Osteocyte (in vitro differentiated cells): ENCODE measurements at regions not wholly inside any gene's neighbourhood (a gene's known extent, or its start where the extent isn't known, plus 50 kb on each side); places are given as distances from the start of the nearest gene placed in this dataset.

Experiments
- DNase-seq: peaks from one replicate; pipeline ENCODE4 v3.0.0; 2021; ENCODE audit warnings: mixed read lengths; ENCODE audit not compliant: unreplicated experiment; ENCODE audit errors: extremely low spot score
- H3K27ac Mint-ChIP-seq: one replicate; pipeline ENCODE4 v1.8.0; 2021; ENCODE audit warnings: mild to moderate bottlenecking, mixed read lengths; ENCODE audit not compliant: unreplicated experiment
- H3K27me3 Mint-ChIP-seq: one replicate; pipeline ENCODE4 v1.8.0; 2021; ENCODE audit warnings: mixed read lengths; ENCODE audit not compliant: unreplicated experiment
- H3K36me3 Mint-ChIP-seq: one replicate; pipeline ENCODE4 v1.8.0; 2021; ENCODE audit warnings: mixed read lengths; ENCODE audit not compliant: unreplicated experiment
- H3K4me1 Mint-ChIP-seq: one replicate; pipeline ENCODE4 v1.8.0; 2021; ENCODE audit warnings: mixed read lengths; ENCODE audit not compliant: unreplicated experiment
- H3K4me3 Mint-ChIP-seq: one replicate; pipeline ENCODE4 v1.8.0; 2021; ENCODE audit warnings: mild to moderate bottlenecking, moderate library complexity, mixed read lengths; ENCODE audit not compliant: unreplicated experiment
- H3K9me3 Mint-ChIP-seq: one replicate; pipeline ENCODE4 v1.8.0; 2021; ENCODE audit warnings: mixed read lengths; ENCODE audit not compliant: unreplicated experiment
- TF ChIP-seq, protein P1 (sequence below): fragments of 200-600 bp; sonication (generic); IDR thresholded peaks from 2 replicates; pipeline ENCODE4 v1.5.0; 2021; ENCODE audit warnings: antibody characterized with exemption, mild to moderate bottlenecking, moderate library complexity

DNA sequence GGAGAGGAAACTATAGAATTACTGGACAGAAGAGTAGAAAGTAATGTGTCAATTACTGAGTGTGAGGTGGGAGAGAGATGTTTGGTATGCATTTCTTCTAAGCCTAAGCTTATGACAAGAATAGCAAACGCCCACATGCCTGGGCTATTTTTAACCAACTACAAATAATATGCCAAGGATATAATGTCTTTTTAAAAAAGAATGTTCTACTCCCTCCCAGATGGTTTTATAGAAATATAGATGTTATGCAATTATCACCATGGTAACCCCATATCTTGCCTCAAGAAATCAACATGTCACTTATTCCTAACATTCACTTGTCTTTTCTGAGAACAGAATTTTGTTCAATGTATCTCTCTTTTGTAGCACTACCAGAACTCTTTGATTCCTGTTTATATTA, 996.7 kb upstream of the CHORDC1 start:
- DNase-seq: no peak
- Mint-ChIP-seq H3K27me3 (no peaks in the 10 kb centered on the region), H3K4me1 (peaks cover 16% of the 10 kb centered on the region), H3K27ac (peak overlapping the region; percentile 88), H3K36me3 (no peaks in the 10 kb centered on the region), H3K9me3 (no peaks in the 10 kb centered on the region), H3K4me3 (no peak overlapping the region)
- TF ChIP-seq, protein P1, sequence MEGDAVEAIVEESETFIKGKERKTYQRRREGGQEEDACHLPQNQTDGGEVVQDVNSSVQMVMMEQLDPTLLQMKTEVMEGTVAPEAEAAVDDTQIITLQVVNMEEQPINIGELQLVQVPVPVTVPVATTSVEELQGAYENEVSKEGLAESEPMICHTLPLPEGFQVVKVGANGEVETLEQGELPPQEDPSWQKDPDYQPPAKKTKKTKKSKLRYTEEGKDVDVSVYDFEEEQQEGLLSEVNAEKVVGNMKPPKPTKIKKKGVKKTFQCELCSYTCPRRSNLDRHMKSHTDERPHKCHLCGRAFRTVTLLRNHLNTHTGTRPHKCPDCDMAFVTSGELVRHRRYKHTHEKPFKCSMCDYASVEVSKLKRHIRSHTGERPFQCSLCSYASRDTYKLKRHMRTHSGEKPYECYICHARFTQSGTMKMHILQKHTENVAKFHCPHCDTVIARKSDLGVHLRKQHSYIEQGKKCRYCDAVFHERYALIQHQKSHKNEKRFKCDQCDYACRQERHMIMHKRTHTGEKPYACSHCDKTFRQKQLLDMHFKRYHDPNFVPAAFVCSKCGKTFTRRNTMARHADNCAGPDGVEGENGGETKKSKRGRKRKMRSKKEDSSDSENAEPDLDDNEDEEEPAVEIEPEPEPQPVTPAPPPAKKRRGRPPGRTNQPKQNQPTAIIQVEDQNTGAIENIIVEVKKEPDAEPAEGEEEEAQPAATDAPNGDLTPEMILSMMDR: no peak

DNA sequence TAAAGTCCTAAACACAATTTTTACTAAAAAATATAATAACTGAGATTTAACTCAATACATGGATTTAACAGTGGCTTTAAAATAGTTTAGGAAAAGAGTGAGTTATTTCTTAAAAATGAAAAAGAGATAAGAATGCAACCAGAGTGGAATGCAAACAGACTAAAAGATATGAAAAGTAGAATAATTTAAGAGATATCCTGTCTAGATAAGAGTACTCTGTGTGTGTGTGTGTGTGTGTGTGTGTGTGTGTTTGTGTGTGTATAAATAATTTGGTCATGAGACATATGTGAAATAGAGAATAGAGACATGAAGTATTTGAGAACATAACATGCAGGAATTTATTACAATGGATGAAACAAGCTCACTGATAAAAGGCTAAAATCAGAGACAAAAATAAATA, 986.9 kb upstream of the CHORDC1 start:
- Mint-ChIP-seq H3K4me3 (no peak overlapping the region), H3K27me3 (no peaks in the 10 kb centered on the region), H3K4me1 (peaks cover 27% of the 10 kb centered on the region), H3K36me3 (no peaks in the 10 kb centered on the region), H3K9me3 (peaks cover 3% of the 10 kb centered on the region), H3K27ac (no peak overlapping the region)
- DNase-seq: no peak
- TF ChIP-seq, protein P1: no peak

DNA sequence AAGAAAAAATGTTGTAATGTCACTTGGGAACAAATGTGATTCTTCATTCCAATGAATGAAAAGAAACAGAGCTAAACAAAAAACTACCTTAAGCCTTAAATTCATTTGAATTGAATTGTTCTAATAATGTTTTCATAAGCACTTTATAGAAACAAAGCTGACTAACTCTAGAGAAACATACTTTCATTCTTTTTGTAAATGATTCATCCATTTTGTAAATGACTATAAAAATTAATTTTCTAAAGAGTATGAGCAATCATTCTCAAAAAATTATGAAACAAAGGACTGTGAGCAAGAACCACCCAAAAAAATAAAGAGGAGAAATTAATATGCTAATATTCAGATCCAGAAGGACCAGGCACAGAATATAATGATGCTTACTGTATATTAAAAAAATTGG, 986.5 kb upstream of the CHORDC1 start:
- Mint-ChIP-seq H3K4me3 (no peak overlapping the region), H3K27me3 (no peaks in the 10 kb centered on the region), H3K9me3 (peaks cover 3% of the 10 kb centered on the region), H3K4me1 (peaks cover 27% of the 10 kb centered on the region), H3K36me3 (no peaks in the 10 kb centered on the region), H3K27ac (peak overlapping the region; percentile 12)
- no peak for DNase-seq
- TF ChIP-seq, protein P1: no peak

DNA sequence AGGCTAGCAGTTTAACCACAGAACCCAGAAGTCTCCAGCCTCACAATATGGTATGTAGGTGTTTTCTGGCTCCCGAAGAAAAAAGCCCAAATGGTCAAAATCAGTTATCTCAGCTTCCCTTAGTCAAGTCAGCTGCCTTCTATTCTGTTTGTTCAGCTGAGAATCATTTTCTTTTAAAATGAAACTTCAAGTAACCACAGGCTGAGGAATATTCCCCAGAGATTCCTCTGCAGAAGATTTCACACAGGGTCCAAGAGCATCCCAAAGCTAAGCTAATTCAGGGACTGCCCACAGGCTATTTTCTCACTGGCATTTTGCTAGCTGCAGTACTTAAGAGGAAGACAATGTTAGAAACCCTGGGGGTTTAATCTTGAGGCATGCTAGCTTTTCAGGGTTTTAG, 977.0 kb upstream of the CHORDC1 start:
- peaks cover 20% of the 10 kb centered on the region for H3K4me1 Mint-ChIP-seq
- H3K9me3 Mint-ChIP-seq: peaks cover 7% of the 10 kb centered on the region
- TF ChIP-seq, protein P1: no peak
- no peak overlapping the region for H3K4me3 Mint-ChIP-seq
- H3K27ac Mint-ChIP-seq: peak overlapping the region; percentile 70
- H3K36me3 Mint-ChIP-seq: peaks cover 2% of the 10 kb centered on the region
- no peak for DNase-seq
- no peaks in the 10 kb centered on the region for H3K27me3 Mint-ChIP-seq

DNA sequence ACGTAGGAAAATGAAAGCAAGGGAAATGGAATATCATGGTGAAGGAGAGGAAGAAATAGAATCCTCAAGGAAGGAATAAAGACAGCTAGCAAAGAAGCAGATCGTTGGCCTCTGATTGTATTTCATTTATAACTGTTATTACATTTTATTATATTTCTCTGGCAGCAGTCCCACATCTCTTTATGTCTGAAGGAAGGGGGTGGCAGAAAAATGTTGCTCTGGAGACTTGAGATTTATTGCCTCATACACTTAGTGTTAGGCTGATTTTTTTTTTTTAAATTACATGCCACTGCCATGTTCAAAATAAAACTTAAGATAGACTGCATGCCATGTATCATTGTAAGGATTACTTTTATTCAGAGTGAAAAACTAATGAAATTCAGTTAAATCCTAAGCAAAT, 971.7 kb upstream of the CHORDC1 start:
- peaks cover 2% of the 10 kb centered on the region for H3K36me3 Mint-ChIP-seq
- no peak for DNase-seq
- no peaks in the 10 kb centered on the region for H3K27me3 Mint-ChIP-seq
- no peak overlapping the region for H3K4me3 Mint-ChIP-seq
- H3K27ac Mint-ChIP-seq: no peak overlapping the region
- TF ChIP-seq, protein P1: no peak
- peaks cover 7% of the 10 kb centered on the region for H3K9me3 Mint-ChIP-seq
- H3K4me1 Mint-ChIP-seq: peaks cover 16% of the 10 kb centered on the region
